GM18505 (cell line): ENCODE measurements at regions not wholly inside any gene's neighbourhood (a gene's known extent, or its start where the extent isn't known, plus 50 kb on each side); places are given as distances from the start of the nearest gene placed in this dataset.

Source experiments
- ATAC-seq: cut with Tn5 transposase; IDR thresholded peaks from one replicate; pipeline ENCODE4 v1.9.1; 2021; ENCODE audit not compliant: unreplicated experiment
- POLR2A ChIP-seq: IDR thresholded peaks from 4 replicates; pipeline ENCODE4 v1.6.1; 2011; ENCODE audit warnings: borderline replicate concordance; ENCODE audit not compliant: insufficient read depth, insufficient read length; ENCODE audit errors: extremely low read depth

DNA sequence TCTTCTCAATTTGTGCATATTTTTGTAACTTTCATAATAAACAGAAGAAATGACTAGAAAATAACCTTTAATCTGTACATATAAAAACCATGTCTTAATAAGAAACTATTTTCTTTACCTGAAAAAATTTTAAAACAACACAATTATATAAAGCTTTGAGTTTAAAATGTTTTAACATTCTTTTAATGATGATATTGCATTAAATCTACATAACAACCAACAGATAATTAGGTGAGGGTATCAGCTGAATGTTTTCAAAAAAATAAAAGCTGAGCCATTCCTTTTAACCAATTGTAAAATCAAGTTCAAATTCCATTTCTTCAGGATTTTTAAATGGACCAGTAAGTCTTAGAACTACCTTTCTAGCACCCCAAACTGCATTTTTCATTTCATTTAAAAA lies 1185.0 kb upstream of the CITED2 start:
- no peak for ATAC-seq
- TF ChIP-seq POLR2A = no peak

DNA sequence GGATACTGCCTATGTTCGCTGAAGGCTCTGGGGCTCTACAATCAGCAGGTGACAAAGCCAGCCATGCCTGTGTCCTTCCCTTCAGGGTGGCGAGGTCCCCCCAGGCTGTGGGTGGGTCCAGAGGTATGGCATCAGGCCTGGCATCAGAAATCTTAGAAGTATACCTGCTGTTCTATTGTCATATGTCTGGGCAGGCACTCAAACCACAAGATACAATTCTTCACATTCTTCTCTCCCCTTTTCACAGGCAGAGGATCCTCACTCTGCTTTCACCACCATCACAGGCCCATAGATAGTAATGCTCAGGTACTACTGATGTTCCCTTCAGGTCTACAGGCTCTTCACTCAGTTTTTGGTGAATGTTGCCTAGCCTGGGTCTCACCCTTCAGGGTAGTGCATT lies 1180.0 kb upstream of the CITED2 start:
- no peak for ATAC-seq
- no peak for TF ChIP-seq POLR2A

DNA sequence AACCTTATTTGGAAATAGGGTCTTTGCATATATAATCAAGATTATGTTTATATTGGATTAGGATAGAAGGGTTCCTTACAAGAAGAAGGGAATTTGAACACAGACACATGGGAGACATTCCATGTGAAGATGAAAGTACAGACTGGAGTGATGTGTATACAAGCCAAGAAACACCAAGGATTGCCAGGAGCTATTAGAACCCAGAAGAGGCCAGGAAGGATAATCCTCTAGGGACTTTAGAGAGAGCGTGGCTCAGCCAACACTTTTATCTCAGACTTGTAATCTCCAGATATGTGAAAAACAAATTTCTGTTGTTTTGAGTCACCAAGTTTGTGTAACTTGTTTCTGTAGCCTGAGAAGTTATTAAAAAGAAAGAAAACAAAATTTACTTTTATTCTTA lies 1173.9 kb upstream of the CITED2 start:
- TF ChIP-seq POLR2A = no peak
- ATAC-seq = no peak

DNA sequence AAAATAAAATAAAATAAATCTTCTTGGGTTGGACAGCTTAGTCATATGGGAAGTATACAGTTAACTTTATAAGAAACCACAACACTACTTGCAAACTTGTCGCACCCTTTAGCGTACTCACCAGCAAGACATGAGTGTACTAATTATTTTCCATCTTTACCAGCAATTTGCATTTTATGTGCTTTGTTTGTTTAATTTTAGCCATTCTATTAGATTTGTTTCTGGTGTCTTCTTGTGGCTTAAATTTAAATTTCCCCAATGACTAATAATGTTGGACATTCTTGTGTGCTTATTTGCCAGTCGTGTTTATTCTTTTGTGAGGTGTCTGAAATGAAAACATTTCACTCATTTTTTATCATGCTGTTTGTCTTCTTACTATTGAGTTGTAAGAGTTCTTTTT lies 1172.2 kb upstream of the CITED2 start:
- no peak for TF ChIP-seq POLR2A
- ATAC-seq = no peak

DNA sequence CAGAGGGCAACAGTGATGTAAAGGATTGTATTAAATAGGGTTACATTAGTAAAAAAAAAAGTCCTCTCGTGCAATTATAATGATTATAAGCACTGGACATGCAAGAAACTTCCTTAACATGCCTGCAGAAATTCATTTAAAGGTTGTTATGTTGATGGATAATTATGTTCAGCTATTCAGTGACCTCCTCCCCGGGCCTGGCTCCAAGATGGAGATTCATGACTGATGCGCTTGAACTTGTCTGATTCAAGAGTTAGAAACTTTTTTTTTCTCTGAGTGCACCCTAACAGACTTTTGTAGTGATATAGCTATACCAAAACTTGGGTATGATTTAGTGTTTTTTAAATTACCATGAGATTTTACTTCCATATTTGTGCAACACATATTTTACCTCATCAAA lies 1170.0 kb upstream of the CITED2 start:
- ATAC-seq = no peak
- no peak for TF ChIP-seq POLR2A

DNA sequence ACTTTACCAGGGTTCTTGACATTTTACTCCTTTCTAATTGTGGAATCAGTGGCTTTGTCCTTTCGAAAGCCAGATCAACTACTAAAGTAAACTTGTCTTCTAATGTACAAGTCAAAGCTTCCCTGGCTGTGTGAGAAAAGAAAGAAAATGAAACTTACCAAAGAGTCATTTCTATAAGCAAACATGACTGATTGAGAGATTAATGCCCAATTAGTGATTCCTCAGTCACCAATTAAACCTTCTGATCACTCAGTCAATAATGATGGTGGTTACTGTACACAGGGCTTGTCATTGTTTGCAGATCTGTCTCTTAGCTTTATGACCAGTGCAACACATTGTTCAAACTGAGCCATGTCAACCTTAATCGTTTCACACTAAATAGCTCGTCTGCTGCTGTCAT lies 1168.4 kb upstream of the CITED2 start:
- TF ChIP-seq POLR2A = no peak
- no peak for ATAC-seq

DNA sequence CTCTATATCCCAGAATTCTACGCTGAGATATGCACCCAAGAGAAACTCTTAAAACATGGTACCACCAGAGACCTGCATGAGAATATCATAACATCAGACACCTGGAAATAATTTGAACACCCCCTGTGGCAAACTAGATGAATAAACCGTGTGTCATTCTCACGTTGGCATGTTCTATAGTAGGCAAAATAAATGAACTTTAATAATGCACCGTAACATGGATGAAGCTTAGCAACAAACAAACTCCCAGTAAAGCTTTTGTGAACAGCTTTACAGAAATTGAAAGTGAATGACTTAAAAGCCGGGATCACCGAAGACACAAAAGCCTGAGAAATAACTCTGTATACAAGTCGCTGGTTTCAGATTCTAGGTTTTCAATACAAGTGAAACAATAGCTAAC lies 1166.8 kb upstream of the CITED2 start:
- ATAC-seq = no peak
- no peak for TF ChIP-seq POLR2A

DNA sequence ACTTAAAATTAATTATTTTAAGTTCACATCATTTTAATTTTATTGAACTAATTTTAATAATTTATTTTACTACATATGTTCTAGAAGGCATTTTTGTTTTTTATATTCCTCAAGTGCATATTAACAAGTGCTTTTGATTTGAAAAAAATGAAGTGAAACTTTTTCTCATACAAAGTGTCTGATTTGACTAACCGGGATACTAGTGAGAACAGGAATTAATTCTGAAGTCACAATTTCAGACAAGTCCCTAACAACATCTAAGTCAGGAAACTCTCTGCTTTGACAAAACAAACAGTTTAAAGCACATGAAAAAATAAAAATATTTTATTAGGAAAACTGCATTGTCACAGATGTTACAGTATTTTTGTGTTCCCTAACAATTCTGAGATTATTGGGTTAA lies 1166.3 kb upstream of the CITED2 start:
- ATAC-seq = no peak
- no peak for TF ChIP-seq POLR2A

DNA sequence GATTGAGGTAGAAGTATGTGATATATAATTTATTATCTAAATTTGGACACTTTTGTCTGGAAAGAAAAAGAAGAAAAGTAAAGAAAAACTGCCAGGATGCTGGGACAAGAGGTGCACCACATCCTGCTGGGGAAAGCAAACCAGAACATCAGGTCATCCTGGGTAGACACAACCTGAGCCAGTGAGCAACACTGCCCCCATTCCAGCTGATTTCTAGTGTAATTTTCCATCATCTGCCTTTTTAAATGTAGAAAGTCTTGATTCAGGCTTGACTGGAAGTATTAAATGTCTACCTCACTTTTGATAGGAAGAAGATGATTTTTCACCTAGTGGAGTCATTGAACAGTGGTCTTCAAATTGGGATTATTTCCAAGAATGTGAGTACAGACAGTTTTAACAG lies 1164.5 kb upstream of the CITED2 start:
- ATAC-seq = no peak
- no peak for TF ChIP-seq POLR2A

DNA sequence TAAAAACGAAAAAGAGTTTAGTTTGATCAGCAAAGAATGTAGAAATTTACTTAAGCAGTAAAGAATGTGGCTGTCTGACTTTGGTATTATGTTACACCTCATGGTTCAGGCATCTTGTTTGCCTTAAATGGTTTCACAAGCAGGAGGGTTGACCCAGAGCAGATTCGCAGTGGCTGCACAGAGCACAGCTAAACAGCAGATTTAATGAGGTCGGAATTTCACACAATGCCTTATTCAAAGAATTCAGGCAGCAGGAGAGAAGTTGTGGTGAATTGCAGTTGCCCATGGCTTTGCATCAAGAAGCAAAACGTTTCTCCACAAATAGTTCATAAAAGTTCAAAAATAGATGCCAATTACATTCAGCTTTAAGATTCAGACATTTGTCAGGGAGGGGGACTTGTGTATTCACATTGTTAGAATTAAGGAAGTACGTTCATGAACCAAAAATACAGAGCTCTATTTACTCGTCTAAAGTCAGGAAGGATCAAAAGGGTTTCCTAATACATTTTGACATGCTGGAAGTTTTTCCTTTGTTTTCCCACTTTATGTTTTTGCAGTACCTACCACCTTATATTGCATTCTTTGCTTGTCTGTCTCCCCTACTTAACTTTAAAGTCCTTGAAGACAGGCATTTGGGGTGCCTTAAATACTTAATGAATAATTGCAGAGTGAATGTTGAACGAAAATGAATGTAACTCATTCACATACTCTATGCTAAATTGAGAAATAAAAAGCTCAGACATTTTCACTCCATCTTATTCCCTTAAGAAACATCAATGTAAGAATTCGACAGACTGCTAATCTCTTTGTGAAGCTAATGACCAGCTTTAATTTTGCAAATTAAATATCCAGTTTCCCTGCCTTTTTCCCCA lies 1163.6 kb upstream of the CITED2 start:
- ATAC-seq = no peak
- TF ChIP-seq POLR2A = no peak

DNA sequence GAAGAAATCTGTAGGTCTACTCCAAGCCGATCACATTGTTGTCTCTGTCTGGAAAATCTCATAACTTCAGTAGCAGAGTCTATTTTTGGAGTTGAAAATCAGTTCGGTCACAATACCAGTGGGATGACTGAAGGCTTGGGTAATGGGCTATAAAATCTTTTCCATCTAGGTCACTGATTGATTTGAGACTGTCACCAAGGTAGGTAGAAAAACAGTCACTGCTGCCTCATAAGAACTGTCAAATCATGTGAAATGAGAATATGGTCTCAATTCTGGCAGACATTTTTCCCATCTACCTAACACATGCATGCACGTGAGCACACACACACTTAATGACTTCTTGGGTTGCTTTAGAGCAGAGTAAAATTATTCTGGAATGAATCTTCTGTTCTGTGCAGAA lies 1162.8 kb upstream of the CITED2 start:
- no peak for TF ChIP-seq POLR2A
- ATAC-seq = no peak

DNA sequence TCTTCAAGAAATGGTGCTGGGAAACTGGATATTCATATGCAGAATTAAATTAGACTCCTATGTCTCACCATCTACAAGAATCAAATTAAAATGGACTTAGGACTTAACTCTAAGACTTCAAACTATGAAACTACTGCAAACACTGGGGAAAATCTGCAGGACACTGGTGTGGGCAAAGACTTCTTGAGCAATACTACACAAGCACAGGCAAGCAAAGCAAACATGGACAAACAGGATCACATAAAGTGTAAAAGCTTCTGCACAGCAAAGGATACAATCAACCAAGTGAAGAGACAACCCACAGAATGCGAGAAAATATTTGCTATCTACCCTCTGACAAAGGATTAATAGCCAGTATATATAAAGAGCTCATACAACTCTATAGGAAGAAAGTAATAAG lies 1161.1 kb upstream of the CITED2 start:
- ATAC-seq = no peak
- TF ChIP-seq POLR2A = no peak

DNA sequence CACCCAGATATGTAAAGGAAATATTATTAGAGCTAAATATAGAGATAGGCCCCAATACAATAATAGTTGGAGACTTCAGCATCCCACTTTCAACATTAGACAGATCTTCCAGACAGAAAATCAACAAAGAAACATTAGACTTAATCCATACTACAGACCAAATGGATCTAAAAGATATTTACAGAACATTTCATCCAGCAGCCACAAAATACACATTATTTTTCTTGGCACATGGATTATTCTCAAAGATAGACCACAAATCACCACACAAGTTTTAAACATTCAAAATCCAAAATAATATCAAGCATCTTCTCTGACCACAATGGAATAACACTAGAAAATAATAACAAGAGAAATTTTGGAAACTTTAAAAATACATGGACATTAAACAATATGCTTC lies 1159.1 kb upstream of the CITED2 start:
- ATAC-seq = no peak
- TF ChIP-seq POLR2A = no peak

DNA sequence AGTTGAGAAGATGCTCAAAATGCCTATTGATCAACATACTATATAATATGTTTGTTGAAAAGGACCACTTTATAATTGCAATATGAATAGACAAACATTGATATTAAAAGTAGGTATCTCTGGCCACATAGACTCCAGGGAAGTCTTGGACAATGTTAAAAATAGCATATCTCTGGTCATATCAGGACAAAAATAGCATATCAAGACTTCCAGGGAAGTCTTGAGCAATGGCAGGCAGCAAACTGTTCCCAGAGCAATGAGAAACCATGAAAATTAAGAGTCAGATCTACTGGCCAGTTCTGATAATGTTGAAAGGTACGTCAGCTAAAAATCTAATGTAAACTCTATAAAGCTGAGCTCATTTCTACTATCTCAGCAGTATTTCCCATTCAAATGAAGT lies 1130.3 kb upstream of the CITED2 start:
- no peak for TF ChIP-seq POLR2A
- no peak for ATAC-seq

DNA sequence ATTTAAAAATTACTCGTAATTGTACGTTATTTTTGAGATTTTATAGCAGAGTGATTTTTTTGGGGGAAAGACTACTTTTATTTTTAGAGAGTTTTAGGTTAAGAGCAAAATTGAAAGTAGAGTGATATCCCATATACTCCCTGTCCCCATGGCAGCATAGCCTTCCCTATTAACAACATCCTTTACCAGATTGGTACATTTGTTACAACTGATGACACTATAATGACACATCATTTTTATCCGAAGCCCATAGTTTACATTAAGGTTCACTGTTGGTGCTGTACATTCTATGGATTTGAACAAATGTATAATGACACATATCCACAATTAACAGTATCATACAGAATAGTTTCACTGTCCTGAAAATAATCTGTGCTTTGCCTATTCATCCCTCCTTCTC lies 1126.4 kb upstream of the CITED2 start:
- no peak for ATAC-seq
- no peak for TF ChIP-seq POLR2A
